Activated T-helper 9 cell treated with anti-CD3 and anti-CD28 coated beads, Interleukin-2, amount 50 U/mL, for 16 hours (primary cell): ENCODE measurements at regions not wholly inside any gene's neighbourhood (a gene's known extent, or its start where the extent isn't known, plus 50 kb on each side); places are given as distances from the start of the nearest gene placed in this dataset.
"Not testable (repeated sequence)": the region's sequence is repeated elsewhere in the genome, so short reads cannot be mapped to it uniquely, and the experiment has no call there.

Experiments used
- DNase-seq: peaks from one replicate; pipeline ENCODE4 v3.0.0-alpha.2; 2020; ENCODE audit warnings: low read depth

- no peak for DNase-seq
These were observed 140.9 kb downstream of the MZT1 start for GRCh38 chr13:72586518-72586917.

GRCh38 chr13:72585254-72585653 is 142.2 kb downstream of the MZT1 start:
- no peak for DNase-seq

- no peak for DNase-seq
These were observed 156.2 kb downstream of the MZT1 start for GRCh38 chr13:72571191-72571590.

GRCh38 chr13:72570019-72570418 is 157.4 kb downstream of the MZT1 start:
- DNase-seq, result no peak

- no peak for DNase-seq
These were observed 159.9 kb downstream of the MZT1 start for GRCh38 chr13:72567566-72567965.

GRCh38 chr13:72566526-72566925 is 160.9 kb downstream of the MZT1 start:
- DNase-seq, result no peak

GRCh38 chr13:72565893-72566292 is 161.5 kb downstream of the MZT1 start:
- no peak for DNase-seq

GRCh38 chr13:72562686-72563085 is 164.7 kb downstream of the MZT1 start:
- DNase-seq, result no peak

GRCh38 chr13:72561791-72562190 is 165.6 kb downstream of the MZT1 start:
- no peak for DNase-seq

GRCh38 chr13:72559716-72560115 is 167.7 kb downstream of the MZT1 start:
- DNase-seq, result no peak

- DNase-seq, result no peak
These were observed 170.5 kb downstream of the MZT1 start for GRCh38 chr13:72556945-72557344.

GRCh38 chr13:72555601-72556000 is 171.8 kb downstream of the MZT1 start:
- no peak for DNase-seq

- no peak for DNase-seq
These were observed 174.7 kb downstream of the MZT1 start for GRCh38 chr13:72552731-72553130.

GRCh38 chr13:72545895-72546294 is 181.5 kb downstream of the MZT1 start:
- not testable (repeated sequence) for DNase-seq

- no peak for DNase-seq
These were observed 182.3 kb downstream of the MZT1 start for GRCh38 chr13:72545030-72545719.

GRCh38 chr13:72544042-72544441 is 183.4 kb downstream of the MZT1 start:
- DNase-seq, result no peak

GRCh38 chr13:72542241-72542640 is 185.2 kb downstream of the MZT1 start:
- DNase-seq, result no peak

- DNase-seq, result no peak
These were observed 185.8 kb downstream of the MZT1 start for GRCh38 chr13:72541674-72542073.

- no peak for DNase-seq
These were observed 186.5 kb downstream of the MZT1 start for GRCh38 chr13:72540881-72541280.

GRCh38 chr13:72539925-72540324 is 187.5 kb downstream of the MZT1 start:
- DNase-seq, result no peak

- DNase-seq, result no peak
These were observed 189.6 kb downstream of the MZT1 start for GRCh38 chr13:72537782-72538181.

- no peak for DNase-seq
These were observed 190.0 kb downstream of the MZT1 start for GRCh38 chr13:72537395-72537780.

- no peak for DNase-seq
These were observed 190.6 kb downstream of the MZT1 start for GRCh38 chr13:72536714-72537394.
